Spleen (tissue), 7 donors: ENCODE measurements at regions not wholly inside any gene's neighbourhood (a gene's known extent, or its start where the extent isn't known, plus 50 kb on each side); places are given as distances from the start of the nearest gene placed in this dataset.

Experiments used
- POLR2A ChIP-seq, 3 donors: fragments of 450-650 bp; IDR thresholded peaks; one replicate each; pipeline ENCODE4 v1.5.1; 2017; ENCODE audit warnings: antibody characterized with exemption in 3 of 3, mild to moderate bottlenecking in 1 of 3
- POLR2AphosphoS5 ChIP-seq, 3 donors: sonication (generic); formaldehyde crosslinking; IDR thresholded peaks; one replicate each; pipeline ENCODE4 v1.5.1; 2017; ENCODE audit warnings: antibody characterized with exemption in 3 of 3
- TF ChIP-seq, protein P1 (sequence below), 11 experiments: fragments of 200-600 bp in 7 of 11; fragments of 450-650 bp in 4 of 11; sonication (generic) in 4 of 11; IDR thresholded peaks in 8 of 11; conservative IDR thresholded peaks in 3 of 11; 1 replicate in 7 of 11; 2 replicates in 4 of 11; pipeline versions ENCODE4 v1.4.0 to v1.8.0; 2016 to 2021; ENCODE audit warnings: antibody characterized with exemption in 11 of 11, inconsistent platforms in 4 of 11, mild to moderate bottlenecking in 1 of 11
- donor health status: DM: no; HTN: no; CAD: no; lungs with moderate emphysema.
- donor health status: DM: no; HTN: no; CAD: no.
- donor health status: DM: no; HTN: no; CAD: no.

DNA sequence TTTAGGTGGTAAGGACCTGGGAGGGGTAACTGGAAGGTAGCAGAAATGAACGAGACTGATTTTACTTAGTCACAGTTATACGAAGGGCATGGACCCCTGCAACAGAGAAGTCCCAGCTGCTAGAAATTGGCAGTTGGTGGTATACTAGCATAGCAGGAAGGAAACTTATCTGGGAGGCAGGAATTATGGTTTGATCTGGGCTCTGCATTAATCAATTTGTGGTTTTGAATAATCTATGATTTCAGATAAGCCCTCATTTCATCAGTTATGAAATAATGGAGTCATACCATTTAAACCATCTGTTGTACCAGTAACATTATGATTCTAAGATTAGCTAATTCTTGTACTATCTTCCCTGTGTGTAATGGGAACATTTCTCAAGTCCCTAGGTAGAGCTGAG is 54.0 kb upstream of the TMEM229A start:
- TF ChIP-seq, protein P1, sequence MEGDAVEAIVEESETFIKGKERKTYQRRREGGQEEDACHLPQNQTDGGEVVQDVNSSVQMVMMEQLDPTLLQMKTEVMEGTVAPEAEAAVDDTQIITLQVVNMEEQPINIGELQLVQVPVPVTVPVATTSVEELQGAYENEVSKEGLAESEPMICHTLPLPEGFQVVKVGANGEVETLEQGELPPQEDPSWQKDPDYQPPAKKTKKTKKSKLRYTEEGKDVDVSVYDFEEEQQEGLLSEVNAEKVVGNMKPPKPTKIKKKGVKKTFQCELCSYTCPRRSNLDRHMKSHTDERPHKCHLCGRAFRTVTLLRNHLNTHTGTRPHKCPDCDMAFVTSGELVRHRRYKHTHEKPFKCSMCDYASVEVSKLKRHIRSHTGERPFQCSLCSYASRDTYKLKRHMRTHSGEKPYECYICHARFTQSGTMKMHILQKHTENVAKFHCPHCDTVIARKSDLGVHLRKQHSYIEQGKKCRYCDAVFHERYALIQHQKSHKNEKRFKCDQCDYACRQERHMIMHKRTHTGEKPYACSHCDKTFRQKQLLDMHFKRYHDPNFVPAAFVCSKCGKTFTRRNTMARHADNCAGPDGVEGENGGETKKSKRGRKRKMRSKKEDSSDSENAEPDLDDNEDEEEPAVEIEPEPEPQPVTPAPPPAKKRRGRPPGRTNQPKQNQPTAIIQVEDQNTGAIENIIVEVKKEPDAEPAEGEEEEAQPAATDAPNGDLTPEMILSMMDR (IDR thresholded peaks at IDR 0.05 in 8 of 11, conservative IDR thresholded peaks at IDR 0.05 in 3 of 11) = no peak
- TF ChIP-seq POLR2A (IDR thresholded peaks at IDR 0.05) = no peak
- TF ChIP-seq POLR2AphosphoS5 (IDR thresholded peaks at IDR 0.05) = no peak
